Fibroblast of the conjunctiva (primary cell): ENCODE measurements at regions not wholly inside any gene's neighbourhood (a gene's known extent, or its start where the extent isn't known, plus 50 kb on each side); places are given as distances from the start of the nearest gene placed in this dataset.

Source experiments
- DNase-seq: peaks from one replicate; pipeline ENCODE4 v3.0.0-alpha.2; 2010; ENCODE audit warnings: low read depth

- DNase-seq = no peak
These were observed 137.9 kb downstream of the PJA1 start for GRCh38 chrX:69027181-69028005.

DNA sequence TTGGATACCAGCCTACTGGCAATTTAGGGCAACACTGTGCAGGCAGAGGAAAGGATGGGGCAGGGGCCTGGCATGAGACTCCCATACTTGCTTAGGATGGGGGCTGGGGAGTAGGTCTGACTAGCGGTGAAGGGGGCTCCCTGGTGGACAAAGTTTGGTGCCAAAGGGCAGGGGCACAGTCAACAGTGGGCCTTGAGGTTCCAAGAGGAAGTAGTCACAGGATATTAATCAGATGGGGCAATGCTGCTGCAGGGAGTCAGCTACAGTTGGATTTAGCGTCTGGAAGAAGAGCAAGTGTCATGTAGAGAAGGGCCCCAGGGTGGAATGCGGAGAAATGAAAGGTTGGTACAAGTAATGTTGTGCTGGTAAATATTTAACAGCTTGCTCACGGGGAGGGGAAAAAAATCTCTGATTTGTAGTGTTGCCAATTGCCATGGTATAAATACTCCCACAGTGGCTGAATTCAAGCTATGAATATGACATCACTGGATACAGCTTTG lies 139.4 kb downstream of the PJA1 start:
- DNase-seq = peak; percentile 24

- peak; percentile 62 for DNase-seq
These were observed 140.3 kb downstream of the PJA1 start for GRCh38 chrX:69024931-69025330.

DNA sequence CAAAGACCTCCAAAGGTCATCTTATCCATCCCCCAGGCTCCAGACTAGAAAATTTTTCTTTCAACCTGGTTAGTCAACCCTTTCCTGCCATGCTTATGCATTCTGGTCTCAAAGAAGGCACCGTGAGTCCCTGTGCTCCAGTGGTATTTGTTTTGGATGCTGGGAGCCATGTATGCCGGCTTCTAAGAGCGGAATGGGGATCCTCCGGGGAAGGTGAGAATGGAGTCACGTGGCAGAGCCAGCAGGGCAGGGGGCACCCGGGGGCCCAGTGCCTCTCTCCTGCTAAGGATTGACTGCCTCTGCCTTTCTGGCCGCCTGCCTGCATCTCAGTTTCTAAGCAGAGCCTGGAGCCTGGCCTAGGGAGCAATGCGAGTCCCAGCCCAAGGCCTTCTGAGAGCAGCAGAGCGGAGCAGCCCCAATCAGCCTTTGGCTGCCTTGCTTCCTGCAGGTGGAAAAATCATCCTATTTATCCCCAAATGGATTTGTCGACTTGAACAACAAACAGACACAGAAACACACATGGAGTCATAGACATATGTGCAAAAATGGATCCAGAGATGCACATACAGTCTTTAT lies 141.0 kb downstream of the PJA1 start:
- no peak for DNase-seq

DNA sequence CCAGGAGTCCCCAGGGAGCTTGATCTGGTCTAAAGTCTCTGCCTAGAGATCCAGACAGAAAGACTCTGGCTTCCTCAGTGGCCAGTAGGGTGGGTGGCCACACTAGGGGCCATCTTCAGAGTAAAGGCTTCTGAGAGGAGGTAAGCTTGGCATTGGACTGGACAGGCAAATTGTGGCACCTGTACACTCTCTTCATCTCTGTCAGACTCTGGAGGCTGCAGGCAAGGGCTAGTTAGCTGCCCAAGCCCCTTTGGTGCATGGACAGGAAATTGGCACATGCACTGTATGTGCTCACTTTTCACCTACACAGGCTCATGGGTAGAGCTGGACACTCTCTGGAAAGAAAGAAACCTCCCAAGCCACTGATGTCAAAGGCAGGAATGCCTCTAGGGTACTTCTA lies 142.8 kb downstream of the PJA1 start:
- DNase-seq = no peak

DNA sequence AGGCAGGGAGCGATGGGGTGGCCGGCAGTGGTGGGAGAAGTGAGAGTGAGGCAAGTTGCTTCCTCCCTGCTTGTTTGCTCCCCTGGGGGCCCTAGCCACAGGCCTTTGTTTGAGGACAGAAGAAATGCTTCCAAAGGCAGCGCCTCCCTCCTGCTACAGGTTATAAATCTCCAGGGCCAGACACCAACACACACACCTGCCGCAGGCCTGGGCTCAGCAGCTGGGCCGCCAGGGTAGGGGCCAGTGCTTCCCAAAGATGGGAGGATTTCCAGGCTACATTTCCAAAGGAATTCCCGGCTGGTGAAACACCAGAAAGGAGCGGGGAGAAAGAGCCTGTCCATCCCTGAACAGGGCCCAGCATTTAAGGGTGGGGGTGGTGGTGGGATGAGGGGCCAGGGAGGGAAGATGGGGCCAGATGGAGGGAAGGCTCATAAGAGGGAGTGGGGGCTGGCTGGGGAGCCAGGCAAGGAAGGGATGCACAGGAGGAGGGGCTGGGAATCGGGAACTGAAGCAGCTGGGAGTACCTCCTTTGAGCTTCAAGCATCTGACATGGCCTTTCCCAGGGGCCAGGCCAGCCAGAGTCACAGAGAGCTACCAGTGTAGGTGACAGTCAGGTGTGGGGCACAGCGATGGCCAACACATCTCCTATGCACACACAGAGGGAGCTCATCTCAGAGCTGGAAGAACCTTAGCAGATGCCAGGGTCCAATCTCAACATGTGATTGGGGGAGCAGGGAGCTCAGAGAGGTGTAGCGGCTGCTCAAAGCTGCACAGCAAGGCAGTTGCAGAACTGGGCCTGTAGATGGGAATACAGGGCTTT lies 143.9 kb downstream of the PJA1 start:
- DNase-seq = no peak

DNA sequence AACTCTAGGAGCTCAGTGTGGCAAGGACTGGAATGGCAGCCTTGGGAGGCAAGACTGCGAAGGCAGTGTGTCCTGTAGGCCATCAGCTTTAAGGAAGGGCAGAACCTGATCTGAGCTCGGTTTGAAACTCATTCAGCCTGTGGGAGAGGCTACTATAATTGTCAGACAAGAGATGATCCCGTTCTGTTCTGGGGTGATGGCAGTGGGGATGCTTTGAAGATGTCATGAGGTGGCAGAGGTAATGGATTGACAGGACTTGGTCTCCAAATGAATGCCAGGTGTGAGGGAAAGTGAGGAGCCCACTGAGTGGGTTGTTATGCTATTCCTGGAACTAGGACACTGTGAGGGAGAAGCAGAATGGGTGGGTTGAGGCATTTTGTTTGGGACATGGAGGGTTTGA lies 144.9 kb downstream of the PJA1 start:
- no peak for DNase-seq

GRCh38 chrX:69019073-69019890 lies 146.0 kb downstream of the PJA1 start:
- DNase-seq = no peak

DNA sequence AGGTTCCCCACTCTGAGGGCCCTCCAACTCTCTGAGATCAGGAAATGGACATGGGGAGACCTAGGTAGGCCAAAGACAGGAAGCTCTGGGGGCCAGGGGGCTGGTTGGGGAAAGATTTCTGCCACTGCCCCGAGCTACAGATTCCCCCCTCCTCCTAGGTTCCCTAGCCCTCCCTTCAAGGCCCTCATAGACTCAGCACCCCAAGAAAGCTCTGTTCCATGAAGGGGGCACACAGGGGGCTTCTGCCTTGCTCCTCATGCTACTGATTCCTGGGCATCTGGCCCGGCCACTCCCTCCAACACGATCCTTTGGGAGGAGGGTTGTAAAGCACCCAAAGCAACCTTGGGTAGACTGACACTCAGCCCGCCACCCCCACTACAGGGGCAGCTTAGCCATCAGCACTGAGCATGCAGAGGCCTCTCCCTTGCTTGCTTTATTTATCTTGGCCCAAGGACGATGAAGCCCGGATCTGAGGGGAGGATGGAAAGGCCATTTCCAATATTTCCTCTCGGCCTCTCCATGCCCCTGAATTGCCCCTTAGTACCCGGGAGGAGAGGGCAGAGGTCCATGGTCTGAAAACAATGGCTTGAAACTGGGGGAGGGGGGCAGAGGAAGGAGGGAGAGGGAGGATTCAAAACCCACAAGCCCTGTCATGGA lies 146.7 kb downstream of the PJA1 start:
- no peak for DNase-seq

DNA sequence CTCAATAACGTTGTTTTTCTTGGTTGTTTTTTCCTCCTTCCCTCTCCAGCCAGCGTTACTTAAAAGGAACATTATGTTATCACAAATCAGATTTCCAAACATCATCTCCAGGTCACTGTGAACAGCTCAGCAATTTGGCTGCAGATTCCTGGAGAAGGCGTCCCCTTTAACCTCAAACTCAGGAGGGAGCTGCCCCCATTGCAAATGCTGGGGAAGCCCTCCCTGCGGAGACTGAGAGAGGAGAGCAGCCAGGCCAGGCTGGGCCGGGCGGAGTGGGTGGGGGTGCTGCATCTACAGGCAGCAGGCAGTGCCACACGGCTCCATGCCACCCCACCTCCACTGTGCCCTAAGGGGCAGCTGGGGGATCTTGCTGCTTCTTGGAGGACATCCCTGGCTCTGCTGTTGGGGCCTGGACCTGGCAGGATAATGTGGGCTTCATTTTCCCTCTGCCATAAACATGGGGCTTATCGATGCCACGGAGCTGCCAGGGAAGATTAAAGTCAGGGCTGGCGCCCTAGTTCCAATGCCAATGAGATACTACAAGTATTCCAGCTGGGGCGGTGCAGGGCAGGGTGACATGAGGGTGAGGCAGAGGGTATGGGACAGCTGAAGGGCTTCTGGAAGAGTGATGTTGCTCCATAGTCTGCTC lies 148.8 kb downstream of the PJA1 start:
- DNase-seq = no peak

- DNase-seq = no peak
These were observed 149.5 kb downstream of the PJA1 start for GRCh38 chrX:69015564-69016292.

- DNase-seq = no peak
These were observed 150.1 kb downstream of the PJA1 start for GRCh38 chrX:69015156-69015555.

DNA sequence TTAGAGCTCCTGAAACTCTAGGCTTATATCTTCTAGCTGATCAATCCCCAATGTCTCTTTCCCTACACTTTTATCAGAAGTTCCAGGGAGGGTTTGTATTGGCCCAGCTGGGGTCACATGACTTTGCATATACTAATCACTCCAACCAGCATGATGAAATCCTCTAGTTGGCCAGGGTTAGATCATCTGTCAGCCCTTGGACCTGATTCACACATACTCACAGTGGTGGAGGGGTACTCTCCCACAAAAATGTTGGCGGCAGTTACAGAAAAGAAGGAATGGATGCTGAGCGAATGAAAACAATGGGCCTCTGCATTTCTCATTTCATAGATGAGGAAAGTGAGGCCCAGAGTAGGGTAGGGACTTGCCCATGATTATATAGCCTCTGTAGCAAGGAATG lies 151.1 kb downstream of the PJA1 start:
- DNase-seq = peak; percentile 39

GRCh38 chrX:69010339-69010738 lies 154.9 kb downstream of the PJA1 start:
- DNase-seq = no peak

DNA sequence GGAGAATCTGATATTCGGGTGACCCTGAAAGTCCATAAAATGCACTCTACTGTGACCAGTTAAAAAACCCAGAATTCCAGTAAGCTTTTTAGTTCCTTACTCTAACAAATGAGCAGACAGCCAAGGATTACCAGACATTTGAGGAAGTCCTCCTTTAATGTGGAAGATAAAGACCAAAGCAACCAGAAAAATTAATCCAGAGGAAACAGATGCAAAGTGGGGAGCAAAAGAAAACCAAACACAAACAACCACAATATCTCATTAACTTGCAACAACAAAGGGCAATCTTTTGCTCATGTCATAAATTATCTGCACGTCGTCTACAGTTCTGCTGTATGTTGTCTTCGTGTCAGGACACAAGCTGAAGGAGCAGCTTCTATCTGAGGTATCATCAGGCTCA lies 164.4 kb downstream of the PJA1 start:
- DNase-seq = no peak

- no peak for DNase-seq
These were observed 165.3 kb downstream of the PJA1 start for GRCh38 chrX:68999931-69000330.

DNA sequence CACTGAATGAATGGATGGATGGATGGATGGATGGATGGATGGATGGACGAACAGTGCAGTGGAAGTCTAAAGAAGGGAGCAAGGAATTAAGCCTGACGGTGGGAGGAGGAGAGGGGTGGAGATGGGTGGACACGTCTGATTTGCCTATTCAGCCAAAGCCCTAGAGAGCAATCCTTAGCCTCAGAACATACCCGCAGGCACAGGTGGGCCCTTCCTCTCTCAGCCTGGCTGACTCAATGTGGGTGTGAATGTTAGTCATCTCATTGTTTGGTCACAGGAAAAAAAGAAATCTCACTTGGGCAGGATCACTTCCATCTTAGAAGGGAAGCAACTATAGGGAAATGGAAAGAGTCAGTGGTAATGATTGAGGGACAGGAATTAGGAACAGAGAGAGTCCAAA lies 165.9 kb downstream of the PJA1 start:
- DNase-seq = no peak

DNA sequence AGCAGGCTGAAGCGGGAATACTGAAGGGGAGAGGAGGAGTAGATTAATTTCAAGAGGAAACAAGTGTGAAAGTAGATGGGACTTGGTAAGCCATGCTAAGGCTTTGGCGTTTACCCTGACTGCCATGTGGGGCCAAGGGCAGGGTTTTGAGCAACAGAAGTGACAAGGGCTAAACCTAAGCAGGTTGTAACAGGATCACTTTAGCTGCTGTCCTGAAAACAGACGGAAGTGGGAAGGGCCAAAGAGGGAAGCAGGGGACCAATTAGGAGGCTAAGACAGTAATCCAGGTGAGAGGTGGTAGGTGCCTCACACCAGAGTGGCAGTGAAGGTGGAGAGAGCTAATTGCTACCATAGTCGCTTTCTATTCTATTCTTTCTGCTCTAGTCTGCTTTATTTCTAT lies 166.5 kb downstream of the PJA1 start:
- no peak for DNase-seq

DNA sequence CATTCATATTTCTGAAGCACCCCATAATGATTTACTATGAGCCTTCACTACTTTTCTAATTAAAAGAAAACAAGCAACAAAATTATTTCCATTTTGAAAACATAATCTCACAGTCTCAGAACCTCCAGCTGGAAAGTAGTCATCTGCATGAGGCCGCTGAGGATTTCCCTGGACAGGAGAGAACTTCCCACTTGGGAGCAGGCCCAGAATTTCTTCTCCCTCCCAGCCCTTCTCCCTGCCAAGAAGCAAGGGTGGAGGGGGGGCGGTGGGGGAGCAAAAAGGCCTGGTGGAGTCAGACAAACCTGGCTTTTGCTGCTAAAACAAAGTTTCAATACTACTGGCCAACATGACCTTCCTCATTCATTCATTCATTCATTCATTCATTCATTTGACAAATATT lies 167.3 kb downstream of the PJA1 start:
- peak; percentile 50 for DNase-seq

DNA sequence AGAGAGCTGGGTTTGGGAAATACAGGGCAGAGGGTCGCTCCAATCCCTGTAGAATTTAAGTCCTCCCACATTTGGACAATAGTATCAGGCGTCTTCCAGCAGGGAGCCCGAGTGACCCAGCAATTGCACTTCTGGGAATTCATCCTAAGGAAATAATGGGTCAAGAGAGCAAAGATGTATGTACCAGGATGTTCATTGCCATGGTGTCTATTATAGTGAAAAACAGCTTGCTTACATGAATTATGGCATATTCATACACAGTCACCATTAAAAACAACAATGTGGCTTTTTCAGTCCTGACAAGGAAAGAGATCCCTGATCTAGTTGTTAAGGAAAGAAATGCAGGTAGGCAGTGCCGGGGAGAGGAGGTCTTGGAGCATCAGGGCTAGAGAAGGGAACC lies 167.7 kb downstream of the PJA1 start:
- DNase-seq = no peak
